ENCODE measurements at regions not wholly inside any gene's neighbourhood (a gene's known extent, or its start where the extent isn't known, plus 50 kb on each side); places are given as distances from the start of the nearest gene placed in this dataset.

DNA sequence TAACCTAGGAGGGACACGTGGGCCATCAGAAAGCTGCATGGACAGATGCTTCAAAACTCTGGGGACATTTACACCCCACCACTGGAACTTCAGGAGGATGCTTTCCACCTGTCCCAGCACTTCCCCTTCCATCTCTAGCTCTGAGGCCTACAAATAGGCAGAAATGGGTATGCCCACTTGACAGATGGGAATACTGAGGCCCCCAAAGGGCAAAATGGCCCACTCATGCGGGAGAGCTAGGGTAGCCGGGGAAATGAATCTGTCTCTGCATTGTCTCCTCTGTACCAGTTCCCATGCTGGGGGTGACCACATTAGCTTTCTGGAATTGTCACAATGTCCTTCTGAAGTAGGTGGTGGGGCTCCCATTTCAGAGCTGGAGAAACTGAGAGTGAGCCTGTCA lies 592.1 kb upstream of the CDH5 start:
- TF ChIP-seq XBP1 (CRISPR knock-in tag; IDR thresholded peaks at IDR 0.05) (no peak), MAFF (IDR thresholded peaks at IDR 0.05; ENCODE audit: low read depth, low read length) (no peak), ZNF629 (CRISPR knock-in tag; conservative IDR thresholded peaks at IDR 0.05) (peak; percentile 57; the same call in 1 of the 2 replicates)
- TF ChIP-seq, protein P1, sequence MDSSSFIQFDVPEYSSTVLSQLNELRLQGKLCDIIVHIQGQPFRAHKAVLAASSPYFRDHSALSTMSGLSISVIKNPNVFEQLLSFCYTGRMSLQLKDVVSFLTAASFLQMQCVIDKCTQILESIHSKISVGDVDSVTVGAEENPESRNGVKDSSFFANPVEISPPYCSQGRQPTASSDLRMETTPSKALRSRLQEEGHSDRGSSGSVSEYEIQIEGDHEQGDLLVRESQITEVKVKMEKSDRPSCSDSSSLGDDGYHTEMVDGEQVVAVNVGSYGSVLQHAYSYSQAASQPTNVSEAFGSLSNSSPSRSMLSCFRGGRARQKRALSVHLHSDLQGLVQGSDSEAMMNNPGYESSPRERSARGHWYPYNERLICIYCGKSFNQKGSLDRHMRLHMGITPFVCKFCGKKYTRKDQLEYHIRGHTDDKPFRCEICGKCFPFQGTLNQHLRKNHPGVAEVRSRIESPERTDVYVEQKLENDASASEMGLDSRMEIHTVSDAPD (CRISPR knock-in tag; IDR thresholded peaks at IDR 0.05), result no peak

DNA sequence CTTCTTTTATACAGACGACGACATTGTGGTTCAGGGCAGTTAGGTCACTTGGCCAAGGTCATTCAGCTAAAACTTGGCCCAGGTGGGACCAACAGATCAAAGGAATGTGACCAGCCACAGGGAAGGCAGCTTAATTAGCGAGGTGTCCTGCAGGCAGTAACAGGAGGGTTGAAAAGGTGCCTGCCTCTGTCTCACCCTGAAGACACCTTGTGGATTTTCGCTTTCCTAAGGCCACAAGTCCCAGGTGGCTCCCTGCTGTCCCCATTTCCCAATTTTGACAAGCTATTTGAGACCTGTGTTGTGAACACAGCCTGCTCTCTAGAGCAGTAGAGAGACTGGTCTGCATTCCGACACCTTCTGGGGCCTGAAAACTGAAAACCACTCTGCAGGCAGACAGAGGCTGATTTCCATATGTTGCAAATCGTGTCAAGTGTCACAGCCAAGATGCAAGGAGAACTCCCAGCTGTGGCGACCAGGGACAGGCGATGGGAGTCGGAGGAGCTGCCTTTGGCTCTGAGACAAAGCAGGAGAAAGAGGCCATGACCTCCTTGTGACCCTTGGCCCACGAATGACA lies 593.1 kb upstream of the CDH5 start:
- Histone ChIP-seq H3K9me3 (ENCODE audit: low read length) (peaks cover 40% of the 10 kb centered on the region), H3K27ac (ENCODE audit: extremely low read length, insufficient read depth, low read length) (no peak overlapping the region), H3K36me3 (replicated peaks in 1 of 2; ENCODE audit: control insufficient read depth in 1 of 2, insufficient read depth in 2 of 2, low read length in 2 of 2) (no peaks in the 10 kb centered on the region), H2AFZ (ENCODE audit: low read length) (no peak overlapping the region), H3K4me3 (replicated peaks in 1 of 3; ENCODE audit: insufficient read depth in 1 of 3, low read depth in 2 of 3, low read length in 3 of 3) (no peak overlapping the region), H3K9ac (ENCODE audit: insufficient read depth, low read depth, low read length) (no peak overlapping the region), H3K79me2 (ENCODE audit: insufficient read depth, low read length) (no peaks in the 10 kb centered on the region), H3K4me2 (ENCODE audit: low read depth, low read length) (no peak overlapping the region), H3K27me3 (ENCODE audit: control insufficient read depth in 1 of 2, insufficient read depth in 2 of 2, low read length in 2 of 2) (no peaks in the 10 kb centered on the region), H3K4me1 (ENCODE audit: insufficient read depth, low read length) (0 out of 2 replicates have a peak, but pooled peaks cover 6% of the 10 kb centered on the region), H4K20me1 (ENCODE audit: insufficient read depth, low read length) (no peaks in the 10 kb centered on the region)
- WGBS (ENCODE audit: low lambda C conversion rate), result 21% methylated on average over 9 of the region's 10 CpGs
- CTCF ChIA-PET (ENCODE audit: low intra/inter-chr PET ratio, low total read pairs), result no interaction called here
- POLR2A ChIA-PET, result no interaction called here
- ATAC-seq (no peak), FAIRE-seq (no peak), DNase-seq (ENCODE audit: low spot score) (no peak)
- intact Hi-C loops (cut with micrococcal nuclease; ENCODE audit: unreplicated experiment) (no loop called here), in situ Hi-C loops (cut with HindIII; ENCODE audit: extremely low pct_ligation_motif_present, low pct_unique_long_range_greater_than_20kb) (no loop called here)
- no TSS peak for BruUV-seq (replicated peaks)
- TF ChIP-seq CEBPG (CRISPR knock-in tag; IDR thresholded peaks at IDR 0.05), result no peak
- TF ChIP-seq PAF1 (CRISPR knock-in tag; IDR thresholded peaks at IDR 0.05), result no peak
- no peak for TF ChIP-seq KDM5B (CRISPR knock-in tag; IDR thresholded peaks at IDR 0.05; ENCODE audit: borderline replicate concordance)
- TF ChIP-seq HNRNPLL (IDR thresholded peaks at IDR 0.05; ENCODE audit: low read depth, low read length, poor library complexity, severe bottlenecking), result no peak
- TF ChIP-seq, protein P2, sequence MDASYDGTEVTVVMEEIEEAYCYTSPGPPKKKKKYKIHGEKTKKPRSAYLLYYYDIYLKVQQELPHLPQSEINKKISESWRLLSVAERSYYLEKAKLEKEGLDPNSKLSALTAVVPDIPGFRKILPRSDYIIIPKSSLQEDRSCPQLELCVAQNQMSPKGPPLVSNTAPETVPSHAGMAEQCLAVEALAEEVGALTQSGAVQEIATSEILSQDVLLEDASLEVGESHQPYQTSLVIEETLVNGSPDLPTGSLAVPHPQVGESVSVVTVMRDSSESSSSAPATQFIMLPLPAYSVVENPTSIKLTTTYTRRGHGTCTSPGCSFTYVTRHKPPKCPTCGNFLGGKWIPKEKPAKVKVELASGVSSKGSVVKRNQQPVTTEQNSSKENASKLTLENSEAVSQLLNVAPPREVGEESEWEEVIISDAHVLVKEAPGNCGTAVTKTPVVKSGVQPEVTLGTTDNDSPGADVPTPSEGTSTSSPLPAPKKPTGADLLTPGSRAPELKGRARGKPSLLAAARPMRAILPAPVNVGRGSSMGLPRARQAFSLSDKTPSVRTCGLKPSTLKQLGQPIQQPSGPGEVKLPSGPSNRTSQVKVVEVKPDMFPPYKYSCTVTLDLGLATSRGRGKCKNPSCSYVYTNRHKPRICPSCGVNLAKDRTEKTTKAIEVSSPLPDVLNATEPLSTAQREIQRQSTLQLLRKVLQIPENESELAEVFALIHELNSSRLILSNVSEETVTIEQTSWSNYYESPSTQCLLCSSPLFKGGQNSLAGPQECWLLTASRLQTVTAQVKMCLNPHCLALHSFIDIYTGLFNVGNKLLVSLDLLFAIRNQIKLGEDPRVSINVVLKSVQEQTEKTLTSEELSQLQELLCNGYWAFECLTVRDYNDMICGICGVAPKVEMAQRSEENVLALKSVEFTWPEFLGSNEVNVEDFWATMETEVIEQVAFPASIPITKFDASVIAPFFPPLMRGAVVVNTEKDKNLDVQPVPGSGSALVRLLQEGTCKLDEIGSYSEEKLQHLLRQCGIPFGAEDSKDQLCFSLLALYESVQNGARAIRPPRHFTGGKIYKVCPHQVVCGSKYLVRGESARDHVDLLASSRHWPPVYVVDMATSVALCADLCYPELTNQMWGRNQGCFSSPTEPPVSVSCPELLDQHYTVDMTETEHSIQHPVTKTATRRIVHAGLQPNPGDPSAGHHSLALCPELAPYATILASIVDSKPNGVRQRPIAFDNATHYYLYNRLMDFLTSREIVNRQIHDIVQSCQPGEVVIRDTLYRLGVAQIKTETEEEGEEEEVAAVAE (CRISPR knock-in tag; IDR thresholded peaks at IDR 0.05; ENCODE audit: borderline replicate concordance), result no peak
- TF ChIP-seq, protein P3, sequence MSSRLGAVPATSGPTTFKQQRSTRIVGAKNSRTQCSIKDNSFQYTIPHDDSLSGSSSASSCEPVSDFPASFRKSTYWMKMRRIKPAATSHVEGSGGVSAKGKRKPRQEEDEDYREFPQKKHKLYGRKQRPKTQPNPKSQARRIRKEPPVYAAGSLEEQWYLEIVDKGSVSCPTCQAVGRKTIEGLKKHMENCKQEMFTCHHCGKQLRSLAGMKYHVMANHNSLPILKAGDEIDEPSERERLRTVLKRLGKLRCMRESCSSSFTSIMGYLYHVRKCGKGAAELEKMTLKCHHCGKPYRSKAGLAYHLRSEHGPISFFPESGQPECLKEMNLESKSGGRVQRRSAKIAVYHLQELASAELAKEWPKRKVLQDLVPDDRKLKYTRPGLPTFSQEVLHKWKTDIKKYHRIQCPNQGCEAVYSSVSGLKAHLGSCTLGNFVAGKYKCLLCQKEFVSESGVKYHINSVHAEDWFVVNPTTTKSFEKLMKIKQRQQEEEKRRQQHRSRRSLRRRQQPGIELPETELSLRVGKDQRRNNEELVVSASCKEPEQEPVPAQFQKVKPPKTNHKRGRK (CRISPR knock-in tag; IDR thresholded peaks at IDR 0.05), result no peak
- no peak for TF ChIP-seq ZBTB1 (CRISPR knock-in tag; IDR thresholded peaks at IDR 0.05; ENCODE audit: borderline replicate concordance)
- TF ChIP-seq ELF3 (CRISPR knock-in tag; IDR thresholded peaks at IDR 0.05), result no peak

More for the DNA sequence above, 592.1 kb upstream of the CDH5 start:
- H3K36me3 ChIP-seq (replicated peaks in 1 of 2; ENCODE audit: control insufficient read depth in 1 of 2, insufficient read depth in 2 of 2, low read length in 2 of 2), result no peaks in the 10 kb centered on the region
- no TSS peak for BruUV-seq (replicated peaks)
- H3K27me3 ChIP-seq (ENCODE audit: control insufficient read depth in 1 of 2, insufficient read depth in 2 of 2, low read length in 2 of 2), result no peaks in the 10 kb centered on the region
- POLR2A ChIA-PET, result no interaction called here
- H3K4me3 ChIP-seq (replicated peaks in 1 of 3; ENCODE audit: insufficient read depth in 1 of 3, low read depth in 2 of 3, low read length in 3 of 3), result no peak overlapping the region
- no peaks in the 10 kb centered on the region for H3K79me2 ChIP-seq (ENCODE audit: insufficient read depth, low read length)
- H3K9ac ChIP-seq (ENCODE audit: insufficient read depth, low read depth, low read length), result no peak overlapping the region
- H2AFZ ChIP-seq (ENCODE audit: low read length), result no peak overlapping the region
- DNase-seq (ENCODE audit: low spot score), result no peak
- WGBS (ENCODE audit: low lambda C conversion rate), result 10% methylated on average over 3 of the region's 3 CpGs
- in situ Hi-C loops (cut with HindIII; ENCODE audit: extremely low pct_ligation_motif_present, low pct_unique_long_range_greater_than_20kb) (no loop called here), intact Hi-C loops (cut with micrococcal nuclease; ENCODE audit: unreplicated experiment) (no loop called here)
- H3K4me1 ChIP-seq (ENCODE audit: insufficient read depth, low read length), result no peaks in the 10 kb centered on the region
- H3K9me3 ChIP-seq (ENCODE audit: low read length), result peaks cover 31% of the 10 kb centered on the region
- H3K27ac ChIP-seq (ENCODE audit: extremely low read length, insufficient read depth, low read length), result no peak overlapping the region
- FAIRE-seq, result no peak
- CTCF ChIA-PET (ENCODE audit: low intra/inter-chr PET ratio, low total read pairs), result no interaction called here
- ATAC-seq, result no peak
- no peaks in the 10 kb centered on the region for H4K20me1 ChIP-seq (ENCODE audit: insufficient read depth, low read length)
- no peak overlapping the region for H3K4me2 ChIP-seq (ENCODE audit: low read depth, low read length)
